Left ventricle myocardium inferior (tissue), 1 donor: ENCODE measurements at regions not wholly inside any gene's neighbourhood (a gene's known extent, or its start where the extent isn't known, plus 50 kb on each side); places are given as distances from the start of the nearest gene placed in this dataset.

Experiments used
- DNase-seq: peaks from one replicate; pipeline ENCODE4 v3.0.0-alpha.2; 2020
- H3K27ac ChIP-seq: fragments of 200-600 bp; replicated peaks from 2 replicates; pipeline ENCODE4 v1.8.0; 2021
- H3K27me3 ChIP-seq: fragments of 200-600 bp; 2 replicates; pipeline ENCODE4 v1.8.0; 2021; ENCODE audit warnings: low read depth
- H3K36me3 ChIP-seq: fragments of 200-600 bp; 2 replicates; pipeline ENCODE4 v1.8.0; 2021
- H3K4me1 ChIP-seq: fragments of 200-600 bp; 2 replicates; pipeline ENCODE4 v1.8.0; 2021
- H3K4me3 ChIP-seq: fragments of 200-600 bp; 2 replicates; pipeline ENCODE4 v1.8.0; 2021; ENCODE audit warnings: mild to moderate bottlenecking, moderate library complexity
- H3K9me3 ChIP-seq: fragments of 200-600 bp; replicated peaks from 2 replicates; pipeline ENCODE4 v1.8.0; 2021
- CTCF ChIP-seq: fragments of 200-600 bp; IDR thresholded peaks from 2 replicates; pipeline ENCODE4 v1.8.0; 2021; ENCODE audit warnings: antibody characterized with exemption, mild to moderate bottlenecking, borderline replicate concordance
- intact Hi-C: fragments of 100-400 bp; cut with micrococcal nuclease; formaldehyde crosslinking; loops from one replicate; pipeline ENCODE4 v1.11.0; 2022
- donor health status: DM: no; HTN: yes; CAD: no; lungs with severe emphysema.

- Histone ChIP-seq H3K27me3 (no peaks in the 10 kb centered on the region), H3K4me1 (peaks cover 61% of the 10 kb centered on the region), H3K4me3 (no peak overlapping the region), H3K9me3 (no peaks in the 10 kb centered on the region), H3K36me3 (no peaks in the 10 kb centered on the region), H3K27ac (no peak overlapping the region)
- TF ChIP-seq CTCF, result no peak
- intact Hi-C loops, result no loop called here
- no peak for DNase-seq
Observed at GRCh38 chr6:150717419-150717818, 117.7 kb downstream of the PLEKHG1 start.

GRCh38 chr6:150719099-150719766, 119.5 kb downstream of the PLEKHG1 start:
- Histone ChIP-seq H3K9me3 (no peaks in the 10 kb centered on the region), H3K27ac (no peak overlapping the region), H3K4me3 (no peak overlapping the region), H3K4me1 (peaks cover 49% of the 10 kb centered on the region), H3K36me3 (no peaks in the 10 kb centered on the region), H3K27me3 (no peaks in the 10 kb centered on the region)
- TF ChIP-seq CTCF, result no peak
- no peak for DNase-seq
- intact Hi-C loops, result no loop called here

- Histone ChIP-seq H3K27ac (no peak overlapping the region), H3K4me1 (peaks cover 46% of the 10 kb centered on the region), H3K9me3 (no peaks in the 10 kb centered on the region), H3K36me3 (no peaks in the 10 kb centered on the region), H3K27me3 (no peaks in the 10 kb centered on the region), H3K4me3 (no peak overlapping the region)
- intact Hi-C loops, result no loop called here
- DNase-seq, result no peak
- no peak for TF ChIP-seq CTCF
Observed at GRCh38 chr6:150719831-150720230, 120.1 kb downstream of the PLEKHG1 start.

GRCh38 chr6:150720774-150721233, 121.1 kb downstream of the PLEKHG1 start:
- intact Hi-C loops, result no loop called here
- peak overlapping the region; percentile 28 for H3K27ac ChIP-seq
- no peaks in the 10 kb centered on the region for H3K36me3 ChIP-seq
- peaks cover 46% of the 10 kb centered on the region for H3K4me1 ChIP-seq
- TF ChIP-seq CTCF, result no peak
- H3K9me3 ChIP-seq, result no peaks in the 10 kb centered on the region
- DNase-seq, result no peak
- H3K27me3 ChIP-seq, result no peaks in the 10 kb centered on the region
- no peak overlapping the region for H3K4me3 ChIP-seq

- H3K9me3 ChIP-seq, result no peaks in the 10 kb centered on the region
- no peak overlapping the region for H3K4me3 ChIP-seq
- DNase-seq, result no peak
- H3K36me3 ChIP-seq, result no peaks in the 10 kb centered on the region
- H3K27me3 ChIP-seq, result no peaks in the 10 kb centered on the region
- H3K27ac ChIP-seq, result peak overlapping the region; percentile 28
- intact Hi-C loops, result no loop called here
- H3K4me1 ChIP-seq, result peaks cover 41% of the 10 kb centered on the region
- TF ChIP-seq CTCF, result no peak
Observed at GRCh38 chr6:150721418-150722266, 122.0 kb downstream of the PLEKHG1 start.
